GM18519 (cell line): ENCODE measurements at regions not wholly inside any gene's neighbourhood (a gene's known extent, or its start where the extent isn't known, plus 50 kb on each side); places are given as distances from the start of the nearest gene placed in this dataset.

Source experiments
- ATAC-seq: cut with Tn5 transposase; IDR thresholded peaks from one replicate; pipeline ENCODE4 v1.9.1; 2021; ENCODE audit warnings: mild to moderate bottlenecking, moderate library complexity; ENCODE audit not compliant: unreplicated experiment, low FRiP score

GRCh38 chr1:198031086-198031485 lies 113.9 kb downstream of the LHX9 start:
- no peak for ATAC-seq

- no peak for ATAC-seq
Observed at GRCh38 chr1:198032668-198033067, 115.5 kb downstream of the LHX9 start.

- no peak for ATAC-seq
Observed at GRCh38 chr1:198040880-198041279, 115.9 kb upstream of the NEK7 start.

- ATAC-seq: no peak
Observed at GRCh38 chr1:198042168-198042567, 114.6 kb upstream of the NEK7 start.

GRCh38 chr1:198047913-198048312 lies 108.9 kb upstream of the NEK7 start:
- no peak for ATAC-seq

GRCh38 chr1:198054510-198054909 lies 102.3 kb upstream of the NEK7 start:
- ATAC-seq: no peak

GRCh38 chr1:198056255-198056654 lies 100.5 kb upstream of the NEK7 start:
- peak; percentile 76 for ATAC-seq

- ATAC-seq: no peak
Observed at GRCh38 chr1:198064181-198064580, 92.6 kb upstream of the NEK7 start.

- ATAC-seq: no peak
Observed at GRCh38 chr1:198068285-198068684, 88.5 kb upstream of the NEK7 start.

- no peak for ATAC-seq
Observed at GRCh38 chr1:198072177-198072576, 84.6 kb upstream of the NEK7 start.

GRCh38 chr1:198075296-198075695 lies 81.5 kb upstream of the NEK7 start:
- no peak for ATAC-seq

GRCh38 chr1:198079432-198079951 lies 77.3 kb upstream of the NEK7 start:
- no peak for ATAC-seq

GRCh38 chr1:198082576-198082975 lies 74.2 kb upstream of the NEK7 start:
- no peak for ATAC-seq

GRCh38 chr1:198083549-198083948 lies 73.2 kb upstream of the NEK7 start:
- no peak for ATAC-seq

- ATAC-seq: no peak
Observed at GRCh38 chr1:198084241-198084908, 72.4 kb upstream of the NEK7 start.

GRCh38 chr1:198086051-198086745 lies 70.6 kb upstream of the NEK7 start:
- no peak for ATAC-seq

GRCh38 chr1:198087831-198088230 lies 69.0 kb upstream of the NEK7 start:
- ATAC-seq: no peak

GRCh38 chr1:198088360-198089071 lies 68.3 kb upstream of the NEK7 start:
- ATAC-seq: peak; percentile 50

GRCh38 chr1:198096390-198096789 lies 60.4 kb upstream of the NEK7 start:
- no peak for ATAC-seq

GRCh38 chr1:198099755-198100154 lies 57.0 kb upstream of the NEK7 start:
- no peak for ATAC-seq

GRCh38 chr1:198101716-198102453 lies 54.9 kb upstream of the NEK7 start:
- no peak for ATAC-seq
